Neural progenitor cell (in vitro differentiated cells): ENCODE measurements at regions not wholly inside any gene's neighbourhood (a gene's known extent, or its start where the extent isn't known, plus 50 kb on each side); places are given as distances from the start of the nearest gene placed in this dataset.

ENCODE experiments used
- DNase-seq: peaks from one replicate; pipeline ENCODE4 v3.0.0-alpha.2; 2016; ENCODE audit warnings: low spot score
- H2AFZ ChIP-seq: fragments of 200-600 bp; sonication (generic); replicated peaks from 2 replicates; pipeline ENCODE4 v1.6.1; 2016; ENCODE audit warnings: antibody characterized with exemption
- H3F3A ChIP-seq: fragments of 200-600 bp; sonication (generic); 2 replicates; pipeline ENCODE4 v1.6.1; 2016; ENCODE audit warnings: antibody characterized with exemption, low read depth
- H3K27ac ChIP-seq: fragments of 200-600 bp; sonication (generic); 2 replicates; pipeline ENCODE4 v1.5.1; 2016; ENCODE audit warnings: mild to moderate bottlenecking
- H3K27me3 ChIP-seq: fragments of 200-600 bp; sonication (generic); 2 replicates; pipeline ENCODE4 v1.6.1; 2016; ENCODE audit warnings: mild to moderate bottlenecking, moderate library complexity
- H3K36me3 ChIP-seq: fragments of 200-600 bp; sonication (generic); 2 replicates; pipeline ENCODE4 v1.5.1; 2016
- H3K4me1 ChIP-seq: fragments of 200-600 bp; sonication (generic); 2 replicates; pipeline ENCODE4 v1.6.1; 2016; ENCODE audit warnings: mixed run types
- H3K4me2 ChIP-seq: fragments of 200-600 bp; sonication (generic); 2 replicates; pipeline ENCODE4 v1.6.1; 2016
- H3K4me3 ChIP-seq: fragments of 200-600 bp; sonication (generic); 2 replicates; pipeline ENCODE4 v1.5.1; 2016
- H3K79me2 ChIP-seq: fragments of 200-600 bp; sonication (generic); 2 replicates; pipeline ENCODE4 v1.6.1; 2016; ENCODE audit warnings: low read depth
- H3K9ac ChIP-seq: fragments of 200-600 bp; sonication (generic); 2 replicates; pipeline ENCODE4 v1.6.1; 2016
- H3K9me3 ChIP-seq: fragments of 200-600 bp; sonication (generic); 2 replicates; pipeline ENCODE4 v1.5.1; 2016; ENCODE audit warnings: low read depth
- H4K20me1 ChIP-seq: fragments of 200-600 bp; sonication (generic); 2 replicates; pipeline ENCODE4 v1.6.1; 2016; ENCODE audit warnings: low read depth
- H3K27ac Mint-ChIP-seq: 3 replicates; pipeline ENCODE4 v1.8.0; 2021; ENCODE audit warnings: mixed read lengths
- H3K27me3 Mint-ChIP-seq: 2 replicates; pipeline ENCODE4 v1.8.0; 2022; ENCODE audit warnings: low read depth, mild to moderate bottlenecking, inconsistent platforms, moderate library complexity, mixed read lengths; ENCODE audit not compliant: insufficient read depth
- H3K36me3 Mint-ChIP-seq: 3 replicates; pipeline ENCODE4 v1.8.0; 2021; ENCODE audit warnings: mixed read lengths
- H3K4me1 Mint-ChIP-seq: 3 replicates; pipeline ENCODE4 v1.8.0; 2021; ENCODE audit warnings: mixed read lengths
- H3K4me3 Mint-ChIP-seq: 3 replicates; pipeline ENCODE4 v1.8.0; 2021; ENCODE audit warnings: mild to moderate bottlenecking, moderate library complexity, mixed read lengths
- H3K9me3 Mint-ChIP-seq: 3 replicates; pipeline ENCODE4 v1.8.0; 2020; ENCODE audit warnings: mixed read lengths
- CTCF ChIP-seq: fragments of 200-600 bp; sonication (generic); IDR thresholded peaks from 2 replicates; pipeline ENCODE4 v1.5.1; 2017; ENCODE audit warnings: antibody characterized with exemption, mild to moderate bottlenecking
- EZH2 ChIP-seq: fragments of 200-600 bp; sonication (generic); IDR thresholded peaks from 2 replicates; pipeline ENCODE4 v1.6.1; 2017; ENCODE audit warnings: antibody characterized with exemption, mild to moderate bottlenecking, moderate library complexity
- EZH2phosphoT487 ChIP-seq: fragments of 200-600 bp; sonication (generic); IDR thresholded peaks from 2 replicates; pipeline ENCODE4 v1.6.1; 2017; ENCODE audit warnings: antibody characterized with exemption

GRCh38 chr5:142486020-142486419 is 161.2 kb upstream of the SPRY4 start:
- TF ChIP-seq CTCF, result no peak
- no peak for TF ChIP-seq EZH2
- no peak for TF ChIP-seq EZH2phosphoT487
- peaks cover 15% of the 10 kb centered on the region for H3K27me3 Mint-ChIP-seq
- peaks cover 33% of the 10 kb centered on the region for H3K4me1 Mint-ChIP-seq
- Histone ChIP-seq H3K4me1 (peaks cover 6% of the 10 kb centered on the region), H3K27ac (no peak overlapping the region), H3K36me3 (no peaks in the 10 kb centered on the region), H4K20me1 (peaks cover 9% of the 10 kb centered on the region), H3K9me3 (no peaks in the 10 kb centered on the region), H3K79me2 (no peaks in the 10 kb centered on the region), H3F3A (peaks cover 8% of the 10 kb centered on the region), H3K27me3 (peaks cover 75% of the 10 kb centered on the region), H2AFZ (no peak overlapping the region), H3K9ac (no peak overlapping the region), H3K4me2 (no peak overlapping the region), H3K4me3 (no peak overlapping the region)
- peaks cover 28% of the 10 kb centered on the region for H3K9me3 Mint-ChIP-seq
- H3K4me3 Mint-ChIP-seq, result no peak overlapping the region
- H3K36me3 Mint-ChIP-seq, result peaks cover 9% of the 10 kb centered on the region
- no peak overlapping the region for H3K27ac Mint-ChIP-seq
- no peak for DNase-seq

- TF ChIP-seq EZH2phosphoT487, result no peak
- no peak for TF ChIP-seq EZH2
- no peak for TF ChIP-seq CTCF
- no peak overlapping the region for H3K27ac Mint-ChIP-seq
- no peak overlapping the region for H3K9ac ChIP-seq
- DNase-seq, result no peak
- H3K4me1 ChIP-seq, result no peaks in the 10 kb centered on the region
- peaks cover 70% of the 10 kb centered on the region for H3K27me3 ChIP-seq
- peaks cover 15% of the 10 kb centered on the region for H3K27me3 Mint-ChIP-seq
- no peak overlapping the region for H2AFZ ChIP-seq
- no peaks in the 10 kb centered on the region for H3K79me2 ChIP-seq
- H3K27ac ChIP-seq, result no peak overlapping the region
- no peaks in the 10 kb centered on the region for H4K20me1 ChIP-seq
- peaks cover 9% of the 10 kb centered on the region for H3K36me3 Mint-ChIP-seq
- H3K4me1 Mint-ChIP-seq, result peaks cover 22% of the 10 kb centered on the region
- no peaks in the 10 kb centered on the region for H3K36me3 ChIP-seq
- no peaks in the 10 kb centered on the region for H3F3A ChIP-seq
- H3K4me3 ChIP-seq, result no peak overlapping the region
- H3K9me3 Mint-ChIP-seq, result peaks cover 33% of the 10 kb centered on the region
- H3K4me3 Mint-ChIP-seq, result no peak overlapping the region
- no peak overlapping the region for H3K4me2 ChIP-seq
- no peaks in the 10 kb centered on the region for H3K9me3 ChIP-seq
Measured at GRCh38 chr5:142484821-142485387, 160.1 kb upstream of the SPRY4 start.

- Histone ChIP-seq H3K79me2 (no peaks in the 10 kb centered on the region), H3K9ac (no peak overlapping the region), H3K27me3 (peaks cover 43% of the 10 kb centered on the region), H3K27ac (no peak overlapping the region), H3K4me1 (no peaks in the 10 kb centered on the region), H3K4me3 (no peak overlapping the region), H3K9me3 (no peaks in the 10 kb centered on the region), H3K4me2 (no peak overlapping the region), H3K36me3 (no peaks in the 10 kb centered on the region), H4K20me1 (no peaks in the 10 kb centered on the region), H3F3A (no peaks in the 10 kb centered on the region), H2AFZ (no peak overlapping the region)
- DNase-seq, result no peak
- peaks cover 4% of the 10 kb centered on the region for H3K4me1 Mint-ChIP-seq
- no peak for TF ChIP-seq EZH2phosphoT487
- TF ChIP-seq CTCF, result no peak
- no peak for TF ChIP-seq EZH2
- peaks cover 1% of the 10 kb centered on the region for H3K27me3 Mint-ChIP-seq
- peaks cover 13% of the 10 kb centered on the region for H3K36me3 Mint-ChIP-seq
- H3K4me3 Mint-ChIP-seq, result no peak overlapping the region
- peaks cover 44% of the 10 kb centered on the region for H3K9me3 Mint-ChIP-seq
- no peak overlapping the region for H3K27ac Mint-ChIP-seq
Measured at GRCh38 chr5:142482207-142482606, 157.4 kb upstream of the SPRY4 start.
